Erythroblast (primary cell): ENCODE measurements at regions not wholly inside any gene's neighbourhood (a gene's known extent, or its start where the extent isn't known, plus 50 kb on each side); places are given as distances from the start of the nearest gene placed in this dataset.

Experiments
- GATA1 ChIP-seq: IDR thresholded peaks from 2 replicates; pipeline ENCODE4 v1.6.1; 2011; ENCODE audit warnings: low read depth, mild to moderate bottlenecking, control low read depth, low read length, moderate library complexity
- POLR2A ChIP-seq: IDR thresholded peaks from 2 replicates; pipeline ENCODE4 v1.6.1; 2011; ENCODE audit warnings: mild to moderate bottlenecking, low read length

GRCh38 chr2:183455056-183455455 is 330.8 kb downstream of the NUP35 start:
- TF ChIP-seq POLR2A (no peak), GATA1 (no peak)
